ENCODE measurements at regions not wholly inside any gene's neighbourhood (a gene's known extent, or its start where the extent isn't known, plus 50 kb on each side); places are given as distances from the start of the nearest gene placed in this dataset.
A peak's percentile ranks its signal among the peaks of the same experiment; 100 is the strongest.
"Not testable (repeated sequence)": the region's sequence is repeated elsewhere in the genome, so short reads cannot be mapped to it uniquely, and the experiment has no call there.

DNA sequence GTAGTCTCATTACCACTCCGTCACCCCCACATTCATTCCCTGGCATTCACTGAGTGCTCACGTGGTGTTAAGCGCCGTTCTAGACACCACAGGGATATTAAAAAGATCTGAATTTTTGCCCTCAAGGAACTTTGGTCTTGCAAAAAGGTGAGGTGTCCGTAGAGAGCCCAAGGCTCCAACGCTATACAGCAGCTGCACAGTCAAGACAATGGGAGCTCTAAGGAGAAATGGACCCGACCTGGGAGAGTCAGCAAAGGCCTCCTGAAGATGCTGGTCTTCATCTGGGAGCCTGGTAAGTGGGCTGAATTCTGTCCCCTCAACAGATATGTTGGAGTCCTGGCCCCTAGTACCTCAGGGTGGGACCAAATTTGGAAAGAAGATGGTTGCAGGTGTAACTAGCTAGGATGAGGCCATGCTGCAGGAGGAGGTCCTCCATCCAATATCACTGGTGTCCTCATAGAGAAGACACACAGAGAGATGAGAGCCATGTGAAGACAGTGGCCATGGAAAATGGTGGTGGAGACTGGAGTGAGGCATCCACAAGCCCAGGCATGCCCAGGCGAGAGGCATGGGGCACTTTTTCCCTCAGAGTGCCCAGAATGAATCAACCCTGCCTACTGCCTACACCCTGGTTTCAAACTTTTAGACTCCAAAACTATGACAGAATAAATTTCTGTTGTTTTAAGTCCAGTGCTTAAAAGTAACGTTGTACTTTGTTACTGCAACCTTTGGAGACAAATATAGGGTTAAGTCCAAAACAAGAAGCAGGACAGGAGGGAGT, 247.3 kb downstream of the TTC32 start:
- DNase-seq: no peak

DNA sequence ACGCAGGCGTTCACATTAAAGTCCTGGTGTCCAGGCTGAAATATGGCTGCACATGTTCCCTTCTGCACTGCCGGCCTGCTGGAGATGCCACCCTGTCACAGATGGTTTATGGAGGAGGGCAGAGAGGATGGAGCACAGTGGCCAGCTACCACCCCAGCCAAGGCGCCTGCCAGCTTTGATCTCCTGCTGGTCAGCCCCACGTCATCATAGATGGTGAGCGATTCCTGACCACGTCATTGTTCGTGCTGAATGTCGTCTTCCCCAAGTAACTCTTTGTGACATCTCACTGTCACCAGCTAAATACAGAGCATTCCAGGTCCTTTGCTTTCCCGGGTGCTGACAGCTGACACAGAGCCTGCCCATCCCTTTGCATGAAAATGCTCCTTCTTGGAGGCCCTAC, 248.3 kb downstream of the TTC32 start:
- DNase-seq: no peak

DNA sequence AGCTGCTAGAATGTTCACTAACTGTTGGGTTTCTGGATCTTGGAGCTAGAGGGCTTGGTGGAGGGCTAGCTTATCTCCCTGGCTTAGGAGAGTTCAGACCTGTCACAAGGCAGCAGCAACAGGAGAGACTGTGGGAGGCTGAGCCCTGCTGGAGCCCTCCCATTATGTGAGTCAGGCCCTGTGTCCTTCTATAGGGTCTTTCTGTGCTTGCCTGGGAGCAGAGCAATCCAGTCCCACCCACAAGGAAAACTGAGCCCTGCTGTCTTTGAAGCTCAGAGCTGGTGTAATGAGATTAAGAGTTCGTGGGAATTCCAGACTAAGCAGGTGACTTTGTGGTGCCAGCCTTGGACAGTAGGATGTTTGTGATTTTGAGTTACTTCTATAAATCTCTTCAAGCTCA, 249.0 kb downstream of the TTC32 start:
- DNase-seq: no peak

DNA sequence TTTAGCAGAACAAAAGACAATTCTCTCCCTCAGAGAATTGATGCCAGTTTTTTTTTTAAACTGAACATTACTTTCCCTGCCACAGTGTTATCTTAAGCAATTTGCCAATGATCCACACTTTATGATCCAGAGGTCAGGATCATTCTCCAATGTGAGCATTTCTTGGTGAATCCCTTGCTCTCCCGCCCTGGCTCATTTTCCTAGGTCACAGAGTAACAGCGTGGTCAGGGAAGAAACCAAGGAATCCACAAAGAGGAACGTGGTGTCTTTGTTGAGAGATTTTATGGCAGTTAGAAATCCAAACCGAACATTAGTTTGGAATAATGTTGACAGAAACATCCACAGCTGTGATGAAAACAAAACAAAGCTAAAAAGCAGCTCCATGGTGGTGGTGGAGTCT, 250.3 kb downstream of the TTC32 start:
- no peak for DNase-seq

DNA sequence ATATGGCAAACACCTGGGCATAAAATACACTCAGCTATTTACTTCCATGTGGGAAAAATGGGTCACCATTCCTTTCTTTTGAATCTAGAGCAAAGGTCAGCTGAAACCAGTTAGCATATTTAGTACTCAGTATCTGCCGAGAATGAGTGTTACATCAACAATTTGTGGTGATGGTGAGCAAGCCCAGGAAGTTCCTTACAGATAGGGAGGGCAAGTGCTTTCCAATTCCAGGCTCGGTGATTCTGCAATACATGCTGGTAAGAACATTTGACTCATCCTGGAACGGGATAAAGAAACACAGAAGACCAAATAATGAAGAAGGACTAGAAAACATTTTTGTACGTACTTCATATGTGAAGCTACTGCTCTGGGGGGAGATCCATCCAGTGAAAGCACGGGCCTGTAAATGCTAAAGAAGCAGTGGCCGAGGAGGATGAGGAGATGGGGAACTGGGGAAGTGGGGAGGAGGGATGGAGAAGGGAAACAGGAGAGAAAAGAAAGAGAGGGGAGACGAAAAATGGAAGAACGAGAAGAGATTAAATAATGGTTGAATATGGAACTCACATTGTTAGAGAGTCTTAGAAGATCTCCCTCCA, 251.9 kb downstream of the TTC32 start:
- no peak for DNase-seq

DNA sequence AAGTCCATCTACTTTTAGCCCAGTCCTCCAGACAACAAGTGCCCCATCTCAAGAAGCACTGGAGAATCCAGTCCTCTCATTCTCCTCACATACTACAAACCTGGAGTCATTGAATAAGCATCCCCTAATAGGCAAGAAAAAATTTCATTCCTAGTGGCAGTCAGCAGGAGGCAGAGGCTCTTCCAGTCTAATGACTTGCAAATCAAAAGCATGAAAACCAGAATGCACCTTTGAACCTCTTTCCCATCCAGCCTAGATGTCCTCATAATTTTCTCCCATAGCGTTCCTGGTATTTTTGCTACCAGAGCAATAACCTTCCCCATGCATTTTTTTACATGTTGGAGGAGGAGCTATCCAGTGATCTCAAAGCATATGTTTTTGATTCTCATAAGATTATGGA, 252.6 kb downstream of the TTC32 start:
- no peak for DNase-seq

DNA sequence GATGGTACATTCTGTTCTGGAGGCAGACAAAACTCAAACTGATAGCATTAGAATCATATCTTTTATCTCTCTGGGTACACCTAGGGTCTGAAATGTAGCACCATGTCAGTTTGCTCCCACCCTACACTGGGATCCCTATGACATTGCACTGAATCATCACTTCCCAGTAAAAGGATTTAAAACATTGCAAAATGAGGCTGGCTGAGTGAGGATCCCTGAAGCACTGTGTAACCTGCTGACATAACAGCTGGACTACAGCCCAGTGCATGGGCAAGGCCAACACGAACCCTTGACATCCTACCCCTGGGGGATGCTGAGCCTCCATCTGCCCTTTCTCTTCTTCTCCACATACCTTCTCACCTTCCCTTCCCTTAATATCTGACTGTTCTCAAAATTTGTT, 253.2 kb downstream of the TTC32 start:
- DNase-seq: no peak

DNA sequence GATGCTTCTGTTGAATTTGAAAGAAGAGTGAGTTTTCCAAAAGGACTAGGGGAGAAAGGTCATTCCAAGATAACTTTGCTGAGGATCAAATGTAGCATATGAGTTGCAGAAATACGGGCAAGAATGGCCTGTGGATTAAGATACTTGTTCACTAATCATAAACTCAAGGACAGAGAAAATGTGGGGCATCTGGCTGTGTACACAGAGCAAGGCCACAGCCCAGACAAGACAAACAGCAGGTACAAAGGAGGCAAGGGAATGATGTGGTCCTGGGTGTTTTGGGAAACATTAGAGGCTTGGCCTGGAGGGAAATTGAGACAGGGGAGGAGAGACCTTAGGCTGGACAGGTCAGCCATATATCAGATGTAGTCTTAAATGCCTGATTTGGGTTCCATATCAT, 254.8 kb downstream of the TTC32 start:
- DNase-seq: no peak

DNA sequence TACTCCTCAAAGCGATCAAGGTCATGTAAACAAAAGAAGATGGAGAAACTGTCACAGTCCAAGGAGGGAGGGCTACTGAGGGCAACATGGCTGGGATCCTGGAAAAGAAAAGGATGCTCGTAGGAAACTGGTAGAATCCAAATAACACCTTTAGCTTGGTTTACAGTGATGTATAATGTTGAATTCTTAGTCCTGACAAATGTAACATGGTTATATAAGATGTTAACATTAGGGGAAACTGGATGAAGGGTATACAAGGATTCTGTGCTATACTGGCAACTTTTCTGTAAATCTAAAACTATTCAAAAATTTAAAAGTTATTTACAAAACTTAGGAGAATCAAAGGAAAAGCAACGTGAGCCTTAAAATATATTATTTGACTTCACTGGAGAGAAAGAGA, 257.0 kb downstream of the TTC32 start:
- DNase-seq: no peak

DNA sequence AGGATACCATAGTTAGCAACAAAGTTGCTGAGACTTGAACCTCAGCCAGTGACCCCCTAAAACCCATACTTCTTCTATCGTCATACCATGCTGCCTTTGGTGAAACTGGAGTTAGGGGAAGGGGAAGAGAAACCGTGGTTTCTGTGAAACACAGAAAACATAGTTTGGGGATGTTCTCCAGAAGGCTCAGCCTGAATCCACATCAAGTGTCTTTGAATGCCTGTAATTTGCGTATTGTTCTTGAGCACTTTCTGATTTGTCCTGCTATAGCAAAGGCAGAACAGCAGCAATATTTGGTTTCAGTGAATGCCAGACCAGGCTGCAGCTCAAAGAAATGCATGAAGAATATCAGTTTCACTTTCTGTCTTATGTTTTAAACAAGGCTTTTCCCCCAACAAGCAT, 258.7 kb downstream of the TTC32 start:
- DNase-seq: peak in 2 of 58 donors; percentile 8 to 13

DNA sequence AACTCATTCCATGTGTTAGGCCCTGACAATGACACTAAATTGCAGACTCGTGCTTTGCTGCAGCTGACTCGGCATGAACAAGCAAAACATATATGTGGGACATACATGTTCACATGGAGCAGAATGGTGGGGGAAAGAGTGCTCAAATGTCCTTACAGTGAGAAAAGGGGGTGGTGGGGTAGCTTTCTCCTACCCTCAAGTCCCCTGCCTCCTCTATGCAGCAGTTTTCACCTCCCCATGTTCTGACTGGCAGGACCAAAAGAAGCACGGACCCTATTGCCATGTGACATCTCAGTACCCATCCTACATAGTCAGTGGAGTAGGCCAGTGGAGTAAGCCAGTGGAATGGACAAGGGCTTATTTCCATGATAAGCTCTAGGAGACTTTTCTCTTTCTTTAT, 259.3 kb downstream of the TTC32 start:
- no peak for DNase-seq

DNA sequence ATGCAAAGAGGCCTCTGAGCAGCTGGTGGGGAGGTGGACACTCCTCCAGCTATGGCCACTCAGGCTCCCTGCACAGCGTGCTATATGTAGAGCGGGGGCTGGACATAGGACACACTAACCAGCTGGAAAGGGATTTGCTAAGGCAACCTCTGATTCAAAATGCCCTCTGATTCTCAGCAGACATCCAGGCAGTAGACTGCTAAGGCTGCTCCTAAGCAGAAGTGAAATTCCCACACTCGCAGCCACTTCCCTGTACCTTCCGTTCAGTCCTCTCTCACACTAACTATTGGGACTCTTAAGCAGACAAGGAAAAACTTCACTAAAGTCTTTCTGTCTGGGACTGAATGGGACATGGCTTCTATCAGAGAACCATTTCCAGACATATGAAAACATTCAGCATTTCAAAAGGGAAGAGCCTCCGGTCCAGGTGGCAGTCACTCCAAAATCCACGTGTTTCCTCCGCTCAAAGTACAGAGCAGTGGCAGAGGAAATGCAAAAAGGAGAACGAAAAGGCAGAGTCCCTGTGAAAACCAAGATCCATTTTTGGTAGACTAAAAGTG, 265.8 kb downstream of the TTC32 start:
- peak in 6 of 58 donors; percentile 3 to 33 (median 10) for DNase-seq

DNA sequence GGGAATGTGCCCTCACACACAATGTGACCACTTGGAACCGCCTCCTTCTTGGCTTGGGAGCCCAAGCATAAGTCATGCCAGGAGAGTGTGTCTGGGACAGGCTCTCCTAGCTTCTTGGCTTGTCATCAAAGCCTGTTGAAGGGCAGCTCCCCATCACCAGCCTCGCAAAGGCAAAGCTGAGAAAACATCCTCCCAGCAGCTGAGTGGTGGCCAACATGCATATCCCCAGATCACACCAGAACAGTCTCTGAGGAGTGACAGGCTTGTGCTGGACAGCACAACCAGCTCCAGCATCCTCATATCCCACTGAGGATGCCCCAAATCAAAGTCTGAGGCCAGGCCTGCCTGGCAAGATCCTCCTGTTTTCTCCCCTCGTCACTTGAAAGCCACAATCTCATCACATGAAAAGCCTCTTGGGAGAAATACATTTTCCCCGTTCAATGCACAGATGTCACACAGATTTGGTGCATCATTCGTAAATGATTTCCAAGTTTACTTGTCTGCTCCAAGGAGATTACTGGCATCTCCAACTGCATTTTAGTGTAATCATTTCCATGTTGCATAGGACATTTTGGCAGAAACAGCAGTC, 269.3 kb downstream of the TTC32 start:
- DNase-seq: peak in 4 of 58 donors; percentile 4 to 19 (median 14)

DNA sequence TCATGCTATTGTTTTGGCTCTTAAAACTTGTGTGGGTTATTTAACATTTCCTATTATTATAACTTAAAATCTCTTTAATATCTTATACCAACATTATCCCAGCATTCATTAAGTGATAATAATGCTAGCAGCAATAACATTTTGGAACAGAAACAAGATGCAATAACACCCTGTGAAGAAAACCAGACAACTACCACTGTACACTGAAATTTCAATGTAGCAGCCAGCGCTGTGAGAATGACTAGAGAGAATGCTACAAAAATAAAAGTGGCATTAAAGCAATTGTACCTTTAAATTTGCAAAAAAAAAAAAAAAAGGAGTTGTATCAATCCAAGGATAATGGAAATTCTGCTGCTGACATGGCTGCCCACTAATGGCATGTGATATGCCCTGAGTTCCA, 269.9 kb downstream of the TTC32 start:
- no peak for DNase-seq

DNA sequence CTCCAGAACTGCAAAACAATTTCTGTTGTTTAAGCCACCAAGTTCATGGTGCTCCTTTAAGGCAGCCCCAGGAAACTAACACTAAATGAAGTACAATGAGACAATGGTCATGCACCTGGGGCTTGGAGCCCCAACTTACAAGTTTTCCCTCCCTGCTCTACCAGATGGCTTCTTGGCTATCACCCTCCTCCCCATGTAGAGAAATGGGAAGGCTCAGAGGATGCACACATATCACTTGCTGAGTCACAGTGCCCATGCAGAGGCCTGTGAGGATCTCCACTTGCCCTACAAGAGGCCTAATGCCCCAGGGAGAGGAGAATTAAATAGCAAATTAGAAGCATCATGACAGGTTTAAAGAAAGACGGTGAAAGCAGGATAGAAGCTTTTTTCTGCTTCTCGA, 270.9 kb downstream of the TTC32 start:
- DNase-seq: no peak

DNA sequence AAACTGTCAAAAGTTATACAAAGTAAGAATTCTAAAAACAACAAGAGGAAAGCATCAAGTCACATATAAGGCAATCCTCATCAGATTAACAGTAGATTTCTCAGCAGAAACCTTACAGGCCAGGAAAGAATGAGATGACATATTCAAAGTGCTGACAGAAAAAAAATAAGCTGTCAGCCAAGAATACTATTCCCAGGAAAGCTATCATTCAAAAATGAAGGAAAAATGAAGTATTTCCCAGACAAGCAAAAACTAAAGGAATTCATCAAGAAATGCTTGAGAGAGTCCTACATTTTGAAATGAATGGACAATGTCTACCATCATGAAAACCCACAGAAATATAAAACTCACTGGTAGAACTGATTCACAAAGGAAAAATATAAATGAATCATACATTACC, 268.9 kb upstream of the OSR1 start:
- DNase-seq: no peak

DNA sequence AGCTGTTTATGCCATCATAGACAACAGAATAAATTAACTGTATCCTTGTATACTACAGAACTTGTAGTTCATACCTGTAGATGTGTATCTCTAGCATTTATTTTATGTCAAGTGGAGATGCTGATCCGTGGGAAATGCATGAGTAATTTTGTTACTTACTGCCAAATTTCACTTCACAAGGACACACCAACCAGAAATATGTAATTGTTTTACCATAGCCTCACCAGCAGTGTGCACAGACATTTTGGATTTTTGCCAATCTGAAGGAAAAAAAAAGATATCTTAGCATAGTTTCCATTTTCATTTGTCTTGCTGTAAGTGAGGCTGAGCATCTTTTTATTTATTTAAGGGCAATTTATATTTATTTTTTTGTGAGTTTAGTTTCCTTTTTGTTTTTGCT, 265.1 kb upstream of the OSR1 start:
- DNase-seq: no peak

DNA sequence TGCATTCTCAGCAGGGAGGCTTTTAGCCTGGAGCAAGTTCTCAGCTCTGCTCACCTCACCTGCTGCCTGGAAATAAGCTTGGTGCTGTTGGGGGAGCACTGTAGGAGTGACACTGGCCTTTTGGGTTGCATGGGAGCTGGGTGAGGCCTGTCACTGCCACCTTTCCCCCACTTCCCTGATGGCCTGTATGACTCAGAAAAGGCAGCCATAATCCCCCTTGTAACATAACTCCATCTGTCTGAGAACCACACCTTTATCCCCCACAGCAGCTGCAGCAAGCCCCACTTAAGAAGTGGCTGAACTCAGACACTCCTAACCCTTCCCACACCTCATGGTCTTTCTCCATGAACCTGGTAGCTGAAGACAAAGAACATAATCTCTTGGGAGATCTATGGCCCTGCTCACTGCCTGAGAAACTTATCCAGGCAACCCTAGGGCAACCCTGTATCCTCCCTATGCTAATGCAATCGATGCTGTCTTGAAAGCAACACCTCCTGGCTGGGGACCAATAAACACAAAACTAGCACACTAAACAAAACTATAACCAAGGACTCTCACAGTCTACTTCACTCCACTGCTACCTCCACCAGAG, 258.9 kb upstream of the OSR1 start:
- DNase-seq: no peak

DNA sequence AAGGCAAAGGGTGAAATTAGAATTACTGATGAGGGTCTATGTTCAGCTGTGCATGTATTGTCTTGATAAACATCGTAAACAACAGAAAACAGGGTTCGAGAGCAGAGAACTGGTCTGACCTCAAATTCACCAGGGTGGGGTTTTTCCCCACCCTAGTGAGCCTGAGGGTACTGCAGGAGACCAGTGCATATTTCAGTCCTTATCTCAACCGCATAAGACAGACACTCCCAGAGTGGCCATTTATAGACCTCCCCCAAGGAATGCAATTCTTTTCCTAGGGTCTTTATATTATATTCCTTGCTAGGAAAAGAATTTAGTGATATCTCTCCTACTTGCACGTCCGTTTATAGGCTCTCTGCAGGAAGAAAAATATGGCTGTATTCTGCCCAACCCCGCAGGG, 257.0 kb upstream of the OSR1 start:
- DNase-seq: not testable (repeated sequence)

DNA sequence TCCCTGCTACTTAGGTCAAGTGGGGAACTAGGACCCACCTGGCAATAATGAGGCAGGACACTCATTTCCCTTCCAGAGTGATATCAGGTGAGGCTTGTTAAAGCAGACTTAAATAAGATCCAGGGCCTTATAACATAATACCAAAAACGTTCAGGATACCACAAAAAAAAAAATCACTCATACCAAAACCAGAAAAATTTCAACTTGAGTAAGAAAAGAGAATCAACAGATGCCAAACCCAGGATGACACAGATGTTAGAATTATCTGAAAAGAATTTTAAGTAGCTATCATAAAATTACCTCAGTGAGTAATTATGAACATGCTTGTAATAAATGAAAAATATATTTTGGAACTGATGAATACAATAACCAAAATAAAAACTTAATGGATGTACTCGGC, 255.6 kb upstream of the OSR1 start:
- DNase-seq: no peak

DNA sequence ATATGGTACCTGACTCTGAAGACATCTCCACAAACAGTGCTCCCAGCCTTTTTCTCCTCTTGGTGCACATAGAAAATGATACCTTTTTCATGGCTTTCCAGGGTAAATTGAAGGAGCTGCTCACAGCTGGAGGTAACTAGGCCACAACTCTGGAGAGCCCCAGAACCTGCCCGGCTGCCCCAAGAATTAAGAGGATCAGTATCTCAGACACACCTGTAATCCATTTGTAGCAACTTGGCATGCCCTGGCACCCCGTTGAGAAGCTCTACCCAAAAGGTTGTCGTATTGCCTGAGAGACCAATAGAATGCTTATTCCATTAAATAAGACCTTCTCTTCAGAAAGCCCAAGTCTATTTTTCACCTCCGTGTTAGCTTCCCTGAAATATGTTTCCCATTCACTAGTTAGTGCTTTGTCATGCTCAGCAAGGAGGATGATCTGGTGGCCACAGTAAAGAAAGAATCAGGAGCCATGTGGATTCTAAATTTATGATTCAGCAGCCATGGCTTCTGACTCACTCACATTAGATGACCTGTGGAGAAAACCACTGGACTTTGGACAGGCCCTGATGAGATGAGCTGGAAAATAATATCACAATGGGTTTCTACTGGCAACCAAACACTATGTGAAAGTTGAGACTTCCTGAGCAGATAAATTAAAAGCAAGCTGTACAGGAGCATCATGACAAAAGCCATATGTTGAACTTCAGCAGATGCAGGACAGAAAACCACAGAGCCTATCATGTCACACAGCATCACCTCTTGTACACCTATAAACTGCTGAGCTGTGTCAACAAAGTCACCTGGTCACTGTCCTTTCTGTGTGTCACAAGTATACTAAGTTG, 253.3 kb upstream of the OSR1 start:
- no peak for DNase-seq
